Islet precursor cell (in vitro differentiated cells): ENCODE measurements at regions not wholly inside any gene's neighbourhood (a gene's known extent, or its start where the extent isn't known, plus 50 kb on each side); places are given as distances from the start of the nearest gene placed in this dataset.
A peak's percentile ranks its signal among the peaks of the same experiment; 100 is the strongest.
"Not testable (repeated sequence)": the region's sequence is repeated elsewhere in the genome, so short reads cannot be mapped to it uniquely, and the experiment has no call there.

Source experiments
- DNase-seq: peaks from one replicate; pipeline ENCODE4 v3.0.0-alpha.2; 2018

GRCh38 chr13:44778761-44779484 is 202.8 kb upstream of the TSC22D1 start:
- DNase-seq: no peak

GRCh38 chr13:44775290-44775689 is 199.2 kb upstream of the TSC22D1 start:
- DNase-seq: not testable (repeated sequence)

GRCh38 chr13:44770951-44771350 is 194.8 kb upstream of the TSC22D1 start:
- DNase-seq: no peak

GRCh38 chr13:44769686-44770085 is 193.6 kb upstream of the TSC22D1 start:
- no peak for DNase-seq

GRCh38 chr13:44768775-44769581 is 192.8 kb upstream of the TSC22D1 start:
- no peak for DNase-seq

- no peak for DNase-seq
Observed at GRCh38 chr13:44768239-44768638, 192.1 kb upstream of the TSC22D1 start.

- DNase-seq: no peak
Observed at GRCh38 chr13:44765001-44765471, 188.9 kb upstream of the TSC22D1 start.

- DNase-seq: no peak
Observed at GRCh38 chr13:44764302-44764692, 188.2 kb upstream of the TSC22D1 start.

- no peak for DNase-seq
Observed at GRCh38 chr13:44763615-44764301, 187.6 kb upstream of the TSC22D1 start.

GRCh38 chr13:44762911-44763310 is 186.8 kb upstream of the TSC22D1 start:
- no peak for DNase-seq

- DNase-seq: no peak
Observed at GRCh38 chr13:44760434-44760833, 184.3 kb upstream of the TSC22D1 start.

GRCh38 chr13:44759384-44760360 is 183.5 kb upstream of the TSC22D1 start:
- DNase-seq: no peak

GRCh38 chr13:44758630-44759383 is 182.7 kb upstream of the TSC22D1 start:
- peak; percentile 73 for DNase-seq

- no peak for DNase-seq
Observed at GRCh38 chr13:44757671-44758070, 181.5 kb upstream of the TSC22D1 start.

- no peak for DNase-seq
Observed at GRCh38 chr13:44756276-44756810, 180.2 kb upstream of the TSC22D1 start.

- DNase-seq: no peak
Observed at GRCh38 chr13:44755872-44756271, 179.7 kb upstream of the TSC22D1 start.

- peak; percentile 4 for DNase-seq
Observed at GRCh38 chr13:44752164-44752563, 176.0 kb upstream of the TSC22D1 start.

GRCh38 chr13:44750630-44751029 is 174.5 kb upstream of the TSC22D1 start:
- DNase-seq: peak; percentile 0

- no peak for DNase-seq
Observed at GRCh38 chr13:44749906-44750305, 173.8 kb upstream of the TSC22D1 start.

- peak; percentile 5 for DNase-seq
Observed at GRCh38 chr13:44748439-44748838, 172.3 kb upstream of the TSC22D1 start.

GRCh38 chr13:44747179-44747578 is 171.0 kb upstream of the TSC22D1 start:
- no peak for DNase-seq
